H9 (cell line): ENCODE measurements at regions not wholly inside any gene's neighbourhood (a gene's known extent, or its start where the extent isn't known, plus 50 kb on each side); places are given as distances from the start of the nearest gene placed in this dataset.

Source experiments
- DNase-seq: peaks from one replicate; pipeline ENCODE4 v3.0.0-alpha.2; 2017
- H2AFZ ChIP-seq: one replicate; pipeline ENCODE4 v1.6.1; 2013; ENCODE audit warnings: mild to moderate bottlenecking, low read length, control low read depth, moderate library complexity
- H2AK5ac ChIP-seq: 2 replicates; pipeline ENCODE4 v1.6.1; 2013; ENCODE audit warnings: low read length, control low read depth, mixed read lengths; ENCODE audit not compliant: insufficient read length
- H2BK120ac ChIP-seq: one replicate; pipeline ENCODE4 v1.6.1; 2013; ENCODE audit warnings: low read depth, mild to moderate bottlenecking, low read length, control low read depth, inconsistent platforms; ENCODE audit not compliant: poor library complexity, severe bottlenecking
- H2BK12ac ChIP-seq: 2 replicates; pipeline ENCODE4 v1.6.1; 2013; ENCODE audit warnings: low read length, control low read depth, mixed read lengths, low read depth; ENCODE audit not compliant: insufficient read length
- H2BK15ac ChIP-seq: 2 replicates; pipeline ENCODE4 v1.6.1; 2013; ENCODE audit warnings: low read depth, low read length, control low read depth
- H2BK20ac ChIP-seq: one replicate; pipeline ENCODE4 v1.6.1; 2013; ENCODE audit warnings: low read depth, mild to moderate bottlenecking, low read length, control low read depth, inconsistent platforms; ENCODE audit not compliant: poor library complexity, severe bottlenecking
- H2BK5ac ChIP-seq: 2 replicates; pipeline ENCODE4 v1.6.1; 2013; ENCODE audit warnings: low read length, control low read depth, mixed read lengths; ENCODE audit not compliant: insufficient read length
- H3K14ac ChIP-seq: 2 replicates; pipeline ENCODE4 v1.6.1; 2013; ENCODE audit warnings: low read length, control low read depth; ENCODE audit not compliant: insufficient read depth
- H3K18ac ChIP-seq: 2 replicates; pipeline ENCODE4 v1.6.1; 2013; ENCODE audit warnings: low read depth, mild to moderate bottlenecking, mixed read lengths, low read length, control low read depth; ENCODE audit not compliant: insufficient read length
- H3K23ac ChIP-seq: 2 replicates; pipeline ENCODE4 v1.6.1; 2013; ENCODE audit warnings: low read length, control low read depth, mixed read lengths, low read depth; ENCODE audit not compliant: insufficient read length
- H3K23me2 ChIP-seq: 2 replicates; pipeline ENCODE4 v1.6.1; 2013; ENCODE audit warnings: low read depth, mild to moderate bottlenecking, mixed read lengths, low read length, control low read depth; ENCODE audit not compliant: insufficient read length, poor library complexity, severe bottlenecking
- H3K27ac ChIP-seq: 2 replicates; pipeline ENCODE4 v1.5.1; 2013; ENCODE audit warnings: low read length, control low read depth, mixed read lengths, low read depth; ENCODE audit not compliant: insufficient read length
- H3K27me3 ChIP-seq: 2 replicates; pipeline ENCODE4 v1.6.1; 2013; ENCODE audit warnings: low read length, control low read depth, inconsistent platforms; ENCODE audit not compliant: insufficient read depth
- H3K4ac ChIP-seq: 2 replicates; pipeline ENCODE4 v1.6.1; 2013; ENCODE audit warnings: low read depth, mild to moderate bottlenecking, control low read depth, inconsistent platforms, low read length, moderate library complexity
- H3K4me1 ChIP-seq: 2 replicates; pipeline ENCODE4 v1.6.1; 2013; ENCODE audit warnings: low read length, control low read depth, inconsistent platforms; ENCODE audit not compliant: insufficient read depth
- H3K4me2 ChIP-seq: 2 replicates; pipeline ENCODE4 v1.6.1; 2013; ENCODE audit warnings: low read length, control low read depth, mixed read lengths; ENCODE audit not compliant: insufficient read length, insufficient read depth
- H3K56ac ChIP-seq: 2 replicates; pipeline ENCODE4 v1.6.1; 2013; ENCODE audit warnings: low read depth, mild to moderate bottlenecking, mixed read lengths, low read length, control low read depth; ENCODE audit not compliant: insufficient read length
- H3K79me1 ChIP-seq: 2 replicates; pipeline ENCODE4 v1.6.1; 2013; ENCODE audit warnings: low read depth, mild to moderate bottlenecking, moderate library complexity, low read length, control low read depth, inconsistent platforms; ENCODE audit not compliant: insufficient read depth, poor library complexity, severe bottlenecking
- H3K79me2 ChIP-seq: 2 replicates; pipeline ENCODE4 v1.6.1; 2013; ENCODE audit warnings: low read length, control low read depth, inconsistent platforms; ENCODE audit not compliant: insufficient read depth
- H3K9ac ChIP-seq: 2 replicates; pipeline ENCODE4 v1.6.1; 2013; ENCODE audit warnings: low read length, control low read depth, mixed read lengths; ENCODE audit not compliant: insufficient read length; ENCODE audit errors: extremely low read depth
- H3K9me3 ChIP-seq: one replicate; pipeline ENCODE4 v1.6.1; 2013; ENCODE audit warnings: low read depth, low read length, inconsistent platforms; ENCODE audit not compliant: control insufficient read depth
- H3T11ph ChIP-seq: one replicate; pipeline ENCODE4 v1.6.1; 2013; ENCODE audit warnings: mild to moderate bottlenecking, low read length, control low read depth, inconsistent platforms
- H4K20me1 ChIP-seq: one replicate; pipeline ENCODE4 v1.6.1; 2013; ENCODE audit not compliant: control insufficient read depth, insufficient read length, insufficient read depth
- H4K5ac ChIP-seq: 2 replicates; pipeline ENCODE4 v1.6.1; 2013; ENCODE audit warnings: low read depth, mild to moderate bottlenecking, mixed read lengths, low read length, control low read depth; ENCODE audit not compliant: insufficient read length
- H4K8ac ChIP-seq: replicated peaks from 2 replicates; pipeline ENCODE4 v1.6.1; 2013; ENCODE audit warnings: low read length, control low read depth, mixed read lengths, low read depth; ENCODE audit not compliant: insufficient read length
- H4K91ac ChIP-seq: 2 replicates; pipeline ENCODE4 v1.6.1; 2013; ENCODE audit warnings: low read depth, mild to moderate bottlenecking, moderate library complexity, mixed read lengths, low read length, control low read depth; ENCODE audit not compliant: insufficient read length
- H3K27ac Mint-ChIP-seq, 3 experiments: 2 replicates in 2 of 3; 3 replicates in 1 of 3; pipeline ENCODE4 v1.8.0; 2020 to 2021; ENCODE audit warnings: mixed read lengths in 3 of 3, mild to moderate bottlenecking in 1 of 3, moderate library complexity in 1 of 3
- H3K27me3 Mint-ChIP-seq: 2 replicates; pipeline ENCODE4 v1.8.0; 2021; ENCODE audit warnings: low read depth, mild to moderate bottlenecking, moderate library complexity, mixed read lengths
- H3K36me3 Mint-ChIP-seq, 3 experiments: 2 replicates in 2 of 3; 3 replicates in 1 of 3; pipeline ENCODE4 v1.8.0; 2020 to 2021; ENCODE audit warnings: low read depth in 3 of 3, mixed read lengths in 3 of 3; ENCODE audit not compliant: insufficient read depth in 1 of 3
- H3K4me1 Mint-ChIP-seq, 2 experiments: 2 replicates each; pipeline ENCODE4 v1.8.0; 2020; ENCODE audit warnings: mixed read lengths in 2 of 2
- H3K4me3 Mint-ChIP-seq, 2 experiments: 2 replicates in 1 of 2; 3 replicates in 1 of 2; pipeline ENCODE4 v1.8.0; 2020 to 2021; ENCODE audit warnings: mild to moderate bottlenecking in 2 of 2, mixed read lengths in 2 of 2, moderate library complexity in 1 of 2
- H3K9me3 Mint-ChIP-seq, 2 experiments: 2 replicates in 1 of 2; 3 replicates in 1 of 2; pipeline ENCODE4 v1.8.0; 2020; ENCODE audit warnings: mild to moderate bottlenecking in 2 of 2, mixed read lengths in 2 of 2, moderate library complexity in 1 of 2
- WGBS: extraction: QIAGEN DNeasy Blood & Tissue Kit; methylation state at CpG from one replicate; pipeline ENCODE4 v1.1.7; 2013; ENCODE audit warnings: missing lambda C conversion rate, low lambda C conversion rate, mixed read lengths; ENCODE audit not compliant: insufficient read length; ENCODE audit errors: extremely low coverage; 5-methylcytosine and 5-hydroxymethylcytosine counted together
- TF ChIP-seq, protein P1 (sequence below): fragments of 200-600 bp; sonication (generic); conservative IDR thresholded peaks from 3 replicates; pipeline ENCODE4 v1.8.0; 2021; ENCODE audit warnings: antibody characterized with exemption, mild to moderate bottlenecking

DNA sequence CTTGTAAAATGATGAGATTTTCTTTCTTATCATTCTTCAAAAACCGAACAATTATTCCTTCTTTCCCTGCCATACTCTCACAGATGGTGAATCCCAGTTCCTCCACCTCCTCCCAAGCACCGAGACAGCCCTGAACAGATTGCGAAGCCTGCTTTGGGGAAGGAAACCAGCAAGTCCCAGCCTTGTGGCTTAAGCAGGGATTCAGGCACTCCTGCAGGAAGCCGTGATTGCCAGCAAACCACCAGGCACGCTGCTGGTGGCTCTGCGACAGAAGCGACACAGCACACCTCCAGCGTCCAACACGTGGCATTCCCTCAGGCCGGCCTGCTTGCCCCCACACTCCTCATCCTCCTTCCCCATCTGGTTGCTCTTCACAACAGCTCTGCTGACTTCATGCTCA is 237.7 kb downstream of the GXYLT1 start:
- Histone ChIP-seq H2BK12ac (no peak overlapping the region), H2BK5ac (no peak overlapping the region), H3K14ac (no peak overlapping the region), H4K20me1 (no peaks in the 10 kb centered on the region), H3K23me2 (no peaks in the 10 kb centered on the region), H3K56ac (no peak overlapping the region), H3K9ac (no peak overlapping the region), H3K27me3 (no peaks in the 10 kb centered on the region), H3K79me2 (no peaks in the 10 kb centered on the region), H4K91ac (no peak overlapping the region), H3K23ac (no peak overlapping the region), H3K4ac (no peak overlapping the region), H3K4me2 (no peak overlapping the region), H4K8ac (no peak overlapping the region), H2BK20ac (no peak overlapping the region), H3K9me3 (no peaks in the 10 kb centered on the region), H2AK5ac (no peak overlapping the region), H3K27ac (no peak overlapping the region), H2AFZ (no peak overlapping the region), H3K4me1 (peaks cover 6% of the 10 kb centered on the region), H3T11ph (no peak overlapping the region), H3K79me1 (no peaks in the 10 kb centered on the region), H2BK15ac (no peak overlapping the region), H4K5ac (no peak overlapping the region), H3K18ac (no peak overlapping the region), H2BK120ac (no peak overlapping the region)
- peak; percentile 44 for DNase-seq
- no peak overlapping the region for H3K4me3 Mint-ChIP-seq
- H3K36me3 Mint-ChIP-seq, result no peaks in the 10 kb centered on the region
- H3K4me1 Mint-ChIP-seq, result peaks cover 33 to 39% of the 10 kb centered on the region in 2 experiments
- H3K9me3 Mint-ChIP-seq, result no peaks in the 10 kb centered on the region
- 0 out of 7 replicates have a peak overlapping the region, but pooled peaks of 1 of the 3 experiments have one; percentile 20 for H3K27ac Mint-ChIP-seq
- H3K27me3 Mint-ChIP-seq, result no peaks in the 10 kb centered on the region; the same call in 1 of the 2 replicates
- WGBS, result no CpG with 5 or more reads among the region's 10 CpGs
- TF ChIP-seq, protein P1, sequence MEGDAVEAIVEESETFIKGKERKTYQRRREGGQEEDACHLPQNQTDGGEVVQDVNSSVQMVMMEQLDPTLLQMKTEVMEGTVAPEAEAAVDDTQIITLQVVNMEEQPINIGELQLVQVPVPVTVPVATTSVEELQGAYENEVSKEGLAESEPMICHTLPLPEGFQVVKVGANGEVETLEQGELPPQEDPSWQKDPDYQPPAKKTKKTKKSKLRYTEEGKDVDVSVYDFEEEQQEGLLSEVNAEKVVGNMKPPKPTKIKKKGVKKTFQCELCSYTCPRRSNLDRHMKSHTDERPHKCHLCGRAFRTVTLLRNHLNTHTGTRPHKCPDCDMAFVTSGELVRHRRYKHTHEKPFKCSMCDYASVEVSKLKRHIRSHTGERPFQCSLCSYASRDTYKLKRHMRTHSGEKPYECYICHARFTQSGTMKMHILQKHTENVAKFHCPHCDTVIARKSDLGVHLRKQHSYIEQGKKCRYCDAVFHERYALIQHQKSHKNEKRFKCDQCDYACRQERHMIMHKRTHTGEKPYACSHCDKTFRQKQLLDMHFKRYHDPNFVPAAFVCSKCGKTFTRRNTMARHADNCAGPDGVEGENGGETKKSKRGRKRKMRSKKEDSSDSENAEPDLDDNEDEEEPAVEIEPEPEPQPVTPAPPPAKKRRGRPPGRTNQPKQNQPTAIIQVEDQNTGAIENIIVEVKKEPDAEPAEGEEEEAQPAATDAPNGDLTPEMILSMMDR, result no peak
